ENCODE measurements at regions not wholly inside any gene's neighbourhood (a gene's known extent, or its start where the extent isn't known, plus 50 kb on each side); places are given as distances from the start of the nearest gene placed in this dataset.

DNA sequence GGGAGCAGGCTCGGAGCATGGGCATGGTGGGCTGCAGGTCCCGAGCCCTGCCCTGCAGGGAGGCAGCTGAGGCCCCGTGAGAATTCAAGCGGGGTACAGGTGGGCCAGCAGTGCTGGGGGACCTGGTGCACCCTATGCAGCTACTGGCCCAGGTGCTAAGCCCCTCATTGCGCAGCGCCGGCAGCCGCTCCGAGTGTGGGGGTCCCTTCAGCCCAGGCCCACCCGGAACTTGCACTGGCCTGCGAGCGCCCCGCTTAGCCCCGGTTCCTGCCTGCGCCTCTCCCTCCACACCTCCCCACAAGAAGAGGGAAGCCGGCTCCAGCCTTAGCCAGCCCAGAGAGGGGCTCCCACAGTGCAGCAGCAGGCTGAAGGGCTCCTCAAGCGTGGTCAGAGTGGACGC, 250.7 kb downstream of the CRPPA start:
- TF ChIP-seq CTCF (IDR thresholded peaks at IDR 0.05; ENCODE audit: low read depth, low read length, poor library complexity, severe bottlenecking) (no peak), EZH2phosphoT487 (IDR thresholded peaks at IDR 0.05; ENCODE audit: borderline replicate concordance, low read length) (no peak)

Measured in DOHH2 (cell line).